Effector memory CD8-positive, alpha-beta T cell (primary cell): ENCODE measurements at regions not wholly inside any gene's neighbourhood (a gene's known extent, or its start where the extent isn't known, plus 50 kb on each side); places are given as distances from the start of the nearest gene placed in this dataset.

Source experiments
- ATAC-seq: fragments of 150-1000 bp; cut with Tn5 transposase; replicated peaks from 2 replicates; pipeline ENCODE4 v1.10.0; 2021; ENCODE audit warnings: mild to moderate bottlenecking, moderate library complexity
- DNase-seq, 3 experiments: peaks; one replicate each; pipeline ENCODE4 v3.0.0; 2021
- H3K27ac Mint-ChIP-seq, 2 donors: one replicate each; pipeline ENCODE4 v1.8.0; 2022; ENCODE audit warnings: mild to moderate bottlenecking in 2 of 2, mixed read lengths in 2 of 2, moderate library complexity in 2 of 2
- H3K27me3 Mint-ChIP-seq, 2 donors: one replicate each; pipeline ENCODE4 v1.8.0; 2022; ENCODE audit warnings: mixed read lengths in 2 of 2
- H3K36me3 Mint-ChIP-seq: one replicate; pipeline ENCODE4 v1.8.0; 2022; ENCODE audit warnings: mild to moderate bottlenecking, moderate library complexity, mixed read lengths; ENCODE audit not compliant: insufficient read depth
- H3K4me1 Mint-ChIP-seq, 2 donors: one replicate each; pipeline ENCODE4 v1.8.0; 2022; ENCODE audit warnings: low read depth in 2 of 2, mixed read lengths in 2 of 2
- H3K4me3 Mint-ChIP-seq, 2 donors: one replicate each; pipeline ENCODE4 v1.8.0; 2022; ENCODE audit warnings: mild to moderate bottlenecking in 2 of 2, mixed read lengths in 2 of 2, moderate library complexity in 2 of 2
- H3K9me3 Mint-ChIP-seq, 2 donors: one replicate each; pipeline ENCODE4 v1.8.0; 2022; ENCODE audit warnings: mixed read lengths in 2 of 2

- peaks cover 0 to 2% of the 10 kb centered on the region in 2 donors for H3K9me3 Mint-ChIP-seq
- H3K27ac Mint-ChIP-seq = no peak overlapping the region
- no peak overlapping the region for H3K4me3 Mint-ChIP-seq
- ATAC-seq (no peak), DNase-seq (no peak)
- no peaks in the 10 kb centered on the region for H3K36me3 Mint-ChIP-seq
- no peaks in the 10 kb centered on the region for H3K4me1 Mint-ChIP-seq
- no peaks in the 10 kb centered on the region for H3K27me3 Mint-ChIP-seq
Measured at GRCh38 chr5:32842813-32843530, 131.9 kb downstream of the NPR3 start.

GRCh38 chr5:32843531-32843895 lies 132.4 kb downstream of the NPR3 start:
- DNase-seq = no peak
- no peak for ATAC-seq
- Mint-ChIP-seq H3K27me3 (no peaks in the 10 kb centered on the region), H3K27ac (no peak overlapping the region), H3K36me3 (no peaks in the 10 kb centered on the region), H3K4me1 (no peaks in the 10 kb centered on the region), H3K9me3 (peaks cover 0 to 2% of the 10 kb centered on the region in 2 donors), H3K4me3 (no peak overlapping the region)

GRCh38 chr5:32845171-32845570 lies 134.1 kb downstream of the NPR3 start:
- Mint-ChIP-seq H3K36me3 (no peaks in the 10 kb centered on the region), H3K4me1 (no peaks in the 10 kb centered on the region), H3K27ac (no peak overlapping the region), H3K27me3 (no peaks in the 10 kb centered on the region), H3K9me3 (peaks cover 0 to 2% of the 10 kb centered on the region in 2 donors), H3K4me3 (no peak overlapping the region)
- DNase-seq (no peak), ATAC-seq (no peak)

- Mint-ChIP-seq H3K36me3 (no peaks in the 10 kb centered on the region), H3K27me3 (no peaks in the 10 kb centered on the region), H3K27ac (no peak overlapping the region), H3K9me3 (peaks cover 0 to 2% of the 10 kb centered on the region in 2 donors), H3K4me1 (no peaks in the 10 kb centered on the region), H3K4me3 (no peak overlapping the region)
- no peak for DNase-seq
- ATAC-seq = no peak
Measured at GRCh38 chr5:32848120-32848519, 137.0 kb downstream of the NPR3 start.

- no peak for ATAC-seq
- no peak overlapping the region for H3K4me3 Mint-ChIP-seq
- no peak for DNase-seq
- H3K27ac Mint-ChIP-seq = no peak overlapping the region
- peaks cover 0 to 2% of the 10 kb centered on the region in 2 donors for H3K9me3 Mint-ChIP-seq
- H3K27me3 Mint-ChIP-seq = no peaks in the 10 kb centered on the region
- no peaks in the 10 kb centered on the region for H3K36me3 Mint-ChIP-seq
- no peaks in the 10 kb centered on the region for H3K4me1 Mint-ChIP-seq
Measured at GRCh38 chr5:32848681-32849080, 137.6 kb downstream of the NPR3 start.

GRCh38 chr5:32850817-32851496 lies 139.8 kb downstream of the NPR3 start:
- Mint-ChIP-seq H3K36me3 (no peaks in the 10 kb centered on the region), H3K27ac (no peak overlapping the region), H3K27me3 (no peaks in the 10 kb centered on the region), H3K9me3 (peaks cover 0 to 1% of the 10 kb centered on the region in 2 donors), H3K4me1 (no peaks in the 10 kb centered on the region), H3K4me3 (no peak overlapping the region)
- ATAC-seq = no peak
- DNase-seq = no peak

GRCh38 chr5:32851559-32852173 lies 140.5 kb downstream of the NPR3 start:
- Mint-ChIP-seq H3K27me3 (no peaks in the 10 kb centered on the region), H3K4me3 (no peak overlapping the region), H3K4me1 (no peaks in the 10 kb centered on the region), H3K36me3 (no peaks in the 10 kb centered on the region), H3K27ac (no peak overlapping the region), H3K9me3 (peaks cover 0 to 1% of the 10 kb centered on the region in 2 donors)
- ATAC-seq (no peak), DNase-seq (no peak)

- H3K36me3 Mint-ChIP-seq = no peaks in the 10 kb centered on the region
- no peak for DNase-seq
- peaks cover 0 to 3% of the 10 kb centered on the region in 2 donors for H3K9me3 Mint-ChIP-seq
- H3K27ac Mint-ChIP-seq = no peak overlapping the region
- no peak overlapping the region for H3K4me3 Mint-ChIP-seq
- H3K27me3 Mint-ChIP-seq = no peaks in the 10 kb centered on the region
- no peak for ATAC-seq
- H3K4me1 Mint-ChIP-seq = no peaks in the 10 kb centered on the region
Measured at GRCh38 chr5:32852535-32852934, 141.4 kb downstream of the NPR3 start.

- no peaks in the 10 kb centered on the region for H3K27me3 Mint-ChIP-seq
- H3K36me3 Mint-ChIP-seq = no peaks in the 10 kb centered on the region
- H3K27ac Mint-ChIP-seq = no peak overlapping the region
- ATAC-seq (no peak), DNase-seq (no peak)
- H3K9me3 Mint-ChIP-seq = peaks cover 0 to 3% of the 10 kb centered on the region in 2 donors
- H3K4me3 Mint-ChIP-seq = no peak overlapping the region
- H3K4me1 Mint-ChIP-seq = no peaks in the 10 kb centered on the region
Measured at GRCh38 chr5:32852976-32853375, 141.9 kb downstream of the NPR3 start.

- Mint-ChIP-seq H3K4me1 (no peaks in the 10 kb centered on the region), H3K27me3 (no peaks in the 10 kb centered on the region), H3K36me3 (no peaks in the 10 kb centered on the region), H3K9me3 (peaks cover 0 to 6% of the 10 kb centered on the region in 2 donors), H3K4me3 (no peak overlapping the region), H3K27ac (no peak overlapping the region)
- ATAC-seq (no peak), DNase-seq (no peak)
Measured at GRCh38 chr5:32854473-32854872, 143.4 kb downstream of the NPR3 start.

GRCh38 chr5:32859211-32859641 lies 148.1 kb downstream of the NPR3 start:
- DNase-seq = no peak
- H3K9me3 Mint-ChIP-seq = peaks cover 0 to 8% of the 10 kb centered on the region in 2 donors
- H3K36me3 Mint-ChIP-seq = no peaks in the 10 kb centered on the region
- H3K4me3 Mint-ChIP-seq = no peak overlapping the region
- no peaks in the 10 kb centered on the region for H3K4me1 Mint-ChIP-seq
- ATAC-seq = no peak
- H3K27ac Mint-ChIP-seq = no peak overlapping the region
- no peaks in the 10 kb centered on the region for H3K27me3 Mint-ChIP-seq

GRCh38 chr5:32865475-32865874 lies 154.4 kb downstream of the NPR3 start:
- DNase-seq = no peak
- Mint-ChIP-seq H3K4me1 (no peaks in the 10 kb centered on the region), H3K36me3 (no peaks in the 10 kb centered on the region), H3K4me3 (no peak overlapping the region), H3K27ac (no peak overlapping the region), H3K9me3 (peaks cover 4 to 22% of the 10 kb centered on the region in 2 donors), H3K27me3 (no peaks in the 10 kb centered on the region)
- no peak for ATAC-seq

GRCh38 chr5:32866138-32866537 lies 155.0 kb downstream of the NPR3 start:
- no peak for DNase-seq
- H3K27me3 Mint-ChIP-seq = no peaks in the 10 kb centered on the region
- no peaks in the 10 kb centered on the region for H3K4me1 Mint-ChIP-seq
- H3K27ac Mint-ChIP-seq = no peak overlapping the region
- H3K9me3 Mint-ChIP-seq = peaks cover 9 to 26% of the 10 kb centered on the region in 2 donors
- H3K36me3 Mint-ChIP-seq = no peaks in the 10 kb centered on the region
- no peak overlapping the region for H3K4me3 Mint-ChIP-seq
- ATAC-seq = no peak

- Mint-ChIP-seq H3K27me3 (no peaks in the 10 kb centered on the region), H3K9me3 (peaks cover 18 to 36% of the 10 kb centered on the region in 2 donors)
Measured at GRCh38 chr5:32869216-32869615, 158.1 kb downstream of the NPR3 start.

More at GRCh38 chr5:32869216-32869615, 158.1 kb downstream of the NPR3 start:
- Mint-ChIP-seq H3K27ac (no peak overlapping the region), H3K4me1 (no peaks in the 10 kb centered on the region), H3K4me3 (no peak overlapping the region), H3K36me3 (no peaks in the 10 kb centered on the region)
- DNase-seq = no peak
- ATAC-seq = no peak
